Caco-2 (cell line): ENCODE measurements at regions not wholly inside any gene's neighbourhood (a gene's known extent, or its start where the extent isn't known, plus 50 kb on each side); places are given as distances from the start of the nearest gene placed in this dataset.

Source experiments
- BruUV-seq: library from RNA; stranded (reverse); fragments of 400-500 nt; replicated peaks from 2 replicates; lab custom pipeline; 2021; lab: Mats Ljungman, UMichigan
- CTCF ChIA-PET: fragments of 300-600 bp; sonication (Branson Sonifier 250); formaldehyde crosslinking; loops from one replicate; lab custom pipeline; 2022; ENCODE audit warnings: antibody characterized with exemption; lab: Charles Lee
- POLR2A ChIA-PET: fragments of 300-600 bp; sonication (Branson Sonifier 250); formaldehyde crosslinking; loops from one replicate; lab custom pipeline; 2022; ENCODE audit warnings: antibody characterized with exemption; lab: Charles Lee
- DNase-seq, 2 experiments: peaks; one replicate each; pipeline versions ENCODE4 v3.0.0 to v3.0.0-alpha.2; 2020 to 2022
- H3K27me3 ChIP-seq: replicated peaks from 2 replicates; pipeline ENCODE4 v1.6.0; 2011; ENCODE audit warnings: low read length; ENCODE audit not compliant: control insufficient read depth, insufficient read depth
- H3K36me3 ChIP-seq: 2 replicates; pipeline ENCODE4 v1.5.1; 2011; ENCODE audit warnings: low read length; ENCODE audit not compliant: control insufficient read depth, insufficient read depth
- H3K4me1 ChIP-seq: fragments of 250-450 bp; sonication (Bioruptor Pico); 2 replicates; pipeline ENCODE4 v1.5.1; 2020; ENCODE audit warnings: mild to moderate bottlenecking
- H3K4me3 ChIP-seq: 2 replicates; pipeline ENCODE4 v1.5.1; 2011; ENCODE audit warnings: low read depth, mild to moderate bottlenecking, control low read depth, low read length
- H3K9me3 ChIP-seq: fragments of 250-450 bp; sonication (Bioruptor Pico); 2 replicates; pipeline ENCODE4 v1.5.1; 2020; ENCODE audit warnings: mild to moderate bottlenecking, moderate library complexity
- H3K27ac Mint-ChIP-seq: one replicate; pipeline ENCODE4 v1.8.0; 2022; ENCODE audit warnings: mixed read lengths; ENCODE audit not compliant: unreplicated experiment
- H3K27me3 Mint-ChIP-seq: one replicate; pipeline ENCODE4 v1.8.0; 2022; ENCODE audit warnings: mixed read lengths; ENCODE audit not compliant: insufficient read depth, unreplicated experiment
- H3K36me3 Mint-ChIP-seq: one replicate; pipeline ENCODE4 v1.8.0; 2022; ENCODE audit warnings: mild to moderate bottlenecking, mixed read lengths; ENCODE audit not compliant: insufficient read depth, unreplicated experiment
- H3K4me1 Mint-ChIP-seq: one replicate; pipeline ENCODE4 v1.8.0; 2022; ENCODE audit warnings: low read depth, mixed read lengths; ENCODE audit not compliant: unreplicated experiment
- H3K4me3 Mint-ChIP-seq: one replicate; pipeline ENCODE4 v1.8.0; 2022; ENCODE audit warnings: mild to moderate bottlenecking, moderate library complexity, mixed read lengths; ENCODE audit not compliant: unreplicated experiment
- H3K9me3 Mint-ChIP-seq: one replicate; pipeline ENCODE4 v1.8.0; 2022; ENCODE audit warnings: mixed read lengths; ENCODE audit not compliant: unreplicated experiment
- CTCF ChIP-seq, 2 experiments: fragments of 200-600 bp in 1 of 2; IDR thresholded peaks; 1 replicate in 1 of 2; 2 replicates in 1 of 2; pipeline versions ENCODE4 v1.5.1 to v1.8.0; 2011 to 2022; ENCODE audit warnings: antibody characterized with exemption in 1 of 2, control low read depth in 1 of 2, inconsistent platforms in 1 of 2, low read depth in 1 of 2, low read length in 1 of 2, mild to moderate bottlenecking in 1 of 2, moderate library complexity in 1 of 2; ENCODE audit not compliant: insufficient read depth in 1 of 2, severe bottlenecking in 1 of 2, unreplicated experiment in 1 of 2
- intact Hi-C: fragments of 100-400 bp; cut with micrococcal nuclease; formaldehyde crosslinking; loops from one replicate; pipeline ENCODE4 v1.10.0; 2022; ENCODE audit not compliant: unreplicated experiment

DNA sequence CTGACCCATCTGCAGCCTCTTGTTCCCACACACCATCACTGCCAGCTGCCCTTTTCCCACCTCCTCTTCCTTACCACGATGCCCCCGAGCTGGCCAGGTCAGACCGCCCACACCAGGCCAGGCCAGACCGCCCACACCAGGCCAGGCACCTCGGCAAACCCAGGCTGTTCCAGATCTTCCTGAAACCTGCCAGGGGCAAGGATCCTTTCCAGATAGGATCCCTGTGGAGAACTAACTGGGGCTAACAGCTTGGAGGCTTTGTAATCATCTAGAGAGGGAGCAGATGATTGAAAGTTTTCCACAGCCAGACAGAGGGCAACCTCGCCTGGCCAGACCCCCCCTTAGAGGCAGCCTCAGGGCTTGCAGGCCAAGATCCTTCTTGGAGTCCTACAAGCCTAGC lies 287.3 kb upstream of the TLE3 start:
- no peaks in the 10 kb centered on the region for H3K36me3 Mint-ChIP-seq
- no peak overlapping the region for H3K4me3 Mint-ChIP-seq
- no TSS peak for BruUV-seq
- ChIA-PET CTCF (no interaction called here), POLR2A (no interaction called here)
- H3K9me3 Mint-ChIP-seq: no peaks in the 10 kb centered on the region
- TF ChIP-seq CTCF (IDR thresholded peaks at IDR 0.05; ENCODE audit: insufficient read depth in 1 of 2, low read depth in 1 of 2, low read length in 1 of 2, severe bottlenecking in 1 of 2, unreplicated experiment in 1 of 2): no peak
- H3K27ac Mint-ChIP-seq: no peak overlapping the region
- DNase-seq: no peak
- Histone ChIP-seq H3K9me3 (no peaks in the 10 kb centered on the region; the same call in 1 of the 2 replicates), H3K36me3 (no peaks in the 10 kb centered on the region), H3K27me3 (no peaks in the 10 kb centered on the region), H3K4me1 (no peaks in the 10 kb centered on the region), H3K4me3 (no peak overlapping the region)
- no peaks in the 10 kb centered on the region for H3K27me3 Mint-ChIP-seq
- H3K4me1 Mint-ChIP-seq: no peaks in the 10 kb centered on the region
- intact Hi-C loops: no loop called here

GRCh38 chr15:70383856-70384255 lies 286.1 kb upstream of the TLE3 start:
- DNase-seq: no peak
- intact Hi-C loops: no loop called here
- no peak overlapping the region for H3K4me3 Mint-ChIP-seq
- no TSS peak for BruUV-seq
- no peak overlapping the region for H3K27ac Mint-ChIP-seq
- ChIA-PET POLR2A (no interaction called here), CTCF (no interaction called here)
- H3K36me3 ChIP-seq: no peaks in the 10 kb centered on the region
- H3K27me3 ChIP-seq: no peaks in the 10 kb centered on the region
- no peak for TF ChIP-seq CTCF (IDR thresholded peaks at IDR 0.05; ENCODE audit: insufficient read depth in 1 of 2, low read depth in 1 of 2, low read length in 1 of 2, severe bottlenecking in 1 of 2, unreplicated experiment in 1 of 2)
- no peaks in the 10 kb centered on the region for H3K4me1 ChIP-seq
- H3K36me3 Mint-ChIP-seq: no peaks in the 10 kb centered on the region
- no peaks in the 10 kb centered on the region for H3K27me3 Mint-ChIP-seq
- H3K9me3 ChIP-seq: no peaks in the 10 kb centered on the region; the same call in 1 of the 2 replicates
- no peak overlapping the region for H3K4me3 ChIP-seq
- no peaks in the 10 kb centered on the region for H3K4me1 Mint-ChIP-seq
- no peaks in the 10 kb centered on the region for H3K9me3 Mint-ChIP-seq

DNA sequence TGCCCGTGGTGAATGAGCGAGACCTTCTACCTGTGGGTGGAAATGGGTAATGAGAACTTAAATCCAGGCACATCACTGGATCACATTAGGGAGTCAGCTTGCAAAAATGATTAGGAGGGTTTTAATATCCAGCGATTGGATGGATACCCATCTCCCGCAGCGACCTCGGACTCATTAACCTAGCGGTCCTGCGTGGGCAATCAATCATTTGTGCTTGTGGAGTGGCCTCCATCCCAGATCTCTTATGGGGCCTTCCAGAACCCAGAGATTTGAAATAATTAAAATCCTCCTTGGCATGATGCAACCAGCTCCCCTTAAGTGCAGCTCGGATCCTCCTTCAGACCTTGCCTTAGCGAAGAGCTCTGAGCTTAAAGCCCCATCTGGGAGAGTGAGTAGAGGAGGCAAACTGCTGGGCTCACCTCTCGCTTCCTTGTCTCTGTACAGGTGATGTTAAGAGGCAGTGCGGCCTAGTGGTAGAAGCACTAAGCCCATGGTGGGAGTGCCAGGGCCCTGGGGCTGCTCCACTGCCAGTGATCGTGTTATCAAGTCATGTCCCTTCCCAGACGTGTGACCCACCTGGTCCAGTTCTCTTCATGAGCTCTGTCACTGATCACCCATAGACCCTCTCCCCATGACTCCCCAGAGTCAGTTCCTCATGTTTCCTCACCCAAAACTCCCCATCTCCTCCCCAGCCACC lies 285.2 kb upstream of the TLE3 start:
- no peak for TF ChIP-seq CTCF (IDR thresholded peaks at IDR 0.05; ENCODE audit: insufficient read depth in 1 of 2, low read depth in 1 of 2, low read length in 1 of 2, severe bottlenecking in 1 of 2, unreplicated experiment in 1 of 2)
- no peaks in the 10 kb centered on the region for H3K4me1 ChIP-seq
- H3K27me3 ChIP-seq: no peaks in the 10 kb centered on the region
- H3K9me3 ChIP-seq: no peaks in the 10 kb centered on the region; the same call in 1 of the 2 replicates
- no peaks in the 10 kb centered on the region for H3K36me3 Mint-ChIP-seq
- H3K27ac Mint-ChIP-seq: no peak overlapping the region
- no peaks in the 10 kb centered on the region for H3K36me3 ChIP-seq
- ChIA-PET POLR2A (no interaction called here), CTCF (interaction anchor here (0.6 kb wide), 1 partner anchor 258 kb away, joined by 4 read pairs; no protein-coding TSS in a partner anchor)
- H3K4me3 Mint-ChIP-seq: no peak overlapping the region
- intact Hi-C loops: no loop called here
- no peak overlapping the region for H3K4me3 ChIP-seq
- no peaks in the 10 kb centered on the region for H3K27me3 Mint-ChIP-seq
- H3K4me1 Mint-ChIP-seq: no peaks in the 10 kb centered on the region
- BruUV-seq: no TSS peak
- no peak for DNase-seq
- H3K9me3 Mint-ChIP-seq: no peaks in the 10 kb centered on the region
